GM12873 (cell line): ENCODE measurements at regions not wholly inside any gene's neighbourhood (a gene's known extent, or its start where the extent isn't known, plus 50 kb on each side); places are given as distances from the start of the nearest gene placed in this dataset.

Source experiments
- CTCF ChIP-seq: IDR thresholded peaks from 2 replicates; pipeline ENCODE4 v1.5.1; 2012; ENCODE audit warnings: low read depth, mild to moderate bottlenecking, moderate library complexity, low read length, control low read depth; ENCODE audit not compliant: insufficient read depth; ENCODE audit errors: missing control alignments

DNA sequence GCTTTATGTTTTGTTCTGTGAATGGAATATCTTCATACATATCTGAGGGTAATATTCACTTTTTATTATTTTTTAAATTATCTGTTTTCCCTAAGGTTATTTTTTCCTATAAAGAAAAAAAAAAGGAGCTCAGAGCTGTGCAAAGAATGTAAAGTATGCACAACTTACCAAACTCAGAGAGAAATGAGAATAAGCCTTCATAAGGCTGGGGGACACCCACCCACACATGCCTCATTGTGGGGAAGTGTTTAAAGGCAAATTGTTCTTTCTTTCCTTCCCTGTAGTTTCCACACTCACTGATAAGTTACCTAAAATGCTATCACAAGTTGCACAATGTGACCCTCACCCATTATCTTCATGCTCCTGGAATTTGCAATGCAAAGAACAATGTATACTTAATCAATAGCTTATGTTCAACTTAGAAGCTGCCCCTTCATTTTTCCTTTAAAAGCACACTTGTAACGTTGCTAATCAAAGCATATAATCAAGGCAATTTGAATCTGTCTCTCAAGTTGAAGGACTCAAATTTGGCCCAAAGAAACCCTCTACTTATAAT is 108.1 kb downstream of the GNAT3 start:
- no peak for TF ChIP-seq CTCF

DNA sequence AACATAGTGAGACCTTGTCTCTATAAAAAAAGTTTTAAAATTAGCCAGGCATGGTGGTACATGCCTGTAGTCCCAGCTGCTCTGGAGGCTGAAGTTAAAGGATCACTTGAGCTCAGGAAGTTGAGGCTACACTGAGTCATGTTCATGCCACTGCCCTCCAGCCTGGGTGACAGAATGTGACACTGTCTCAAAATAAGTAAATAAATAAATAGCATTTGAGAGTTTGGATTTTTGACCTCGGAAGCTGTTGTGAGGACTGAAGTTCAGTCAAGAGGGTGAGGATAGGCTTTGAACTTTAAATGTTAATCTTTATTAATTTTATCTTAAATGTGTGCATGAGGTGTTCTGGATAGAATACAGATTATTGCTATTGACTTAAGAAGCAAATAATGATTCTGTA is 110.2 kb downstream of the GNAT3 start:
- TF ChIP-seq CTCF: no peak

- no peak for TF ChIP-seq CTCF
Observed at GRCh38 chr7:80393786-80394185, 118.1 kb downstream of the GNAT3 start.

DNA sequence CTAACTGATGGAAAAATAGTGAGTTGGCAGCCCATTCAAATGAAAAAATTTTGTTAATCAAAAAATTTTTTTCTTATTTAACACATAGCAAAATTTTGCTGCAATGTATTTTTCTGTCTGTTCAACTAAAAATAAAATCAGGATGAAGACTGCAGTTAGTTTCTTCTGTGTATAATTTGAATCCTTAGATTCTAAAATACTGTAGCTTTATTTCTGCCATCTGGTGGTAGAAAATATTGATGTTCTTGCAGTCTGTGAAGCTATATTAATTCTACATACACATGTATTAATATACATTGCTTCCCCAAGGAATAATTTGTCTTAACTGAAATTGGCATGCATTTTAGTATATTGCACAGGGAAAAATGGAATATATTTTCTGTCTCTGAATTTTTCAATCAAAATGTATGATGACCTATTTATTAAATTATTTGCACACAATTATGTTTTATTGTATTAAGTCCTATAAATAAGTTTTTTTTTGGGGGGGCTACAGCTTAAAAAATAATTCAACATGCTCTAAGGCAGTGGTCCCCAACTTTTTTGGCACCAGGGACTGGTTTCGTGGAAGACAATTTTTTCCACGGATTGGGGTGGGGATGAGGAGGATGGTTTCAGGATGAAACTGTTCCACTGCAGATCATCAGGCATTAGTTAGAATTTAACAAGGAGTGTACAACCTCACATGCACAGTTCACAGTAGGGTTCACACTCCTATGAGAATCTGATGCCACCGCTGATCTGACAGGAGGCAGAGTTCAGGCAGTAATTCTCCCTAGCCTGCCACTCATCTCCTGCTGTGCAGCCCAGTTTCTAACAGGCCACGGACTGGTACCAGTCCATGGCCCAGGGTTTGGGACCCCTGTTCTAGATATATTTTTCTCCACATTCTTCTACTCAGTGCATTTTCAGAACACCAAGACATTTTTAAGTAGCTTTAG is 119.4 kb downstream of the GNAT3 start:
- peak; percentile 11 for TF ChIP-seq CTCF

DNA sequence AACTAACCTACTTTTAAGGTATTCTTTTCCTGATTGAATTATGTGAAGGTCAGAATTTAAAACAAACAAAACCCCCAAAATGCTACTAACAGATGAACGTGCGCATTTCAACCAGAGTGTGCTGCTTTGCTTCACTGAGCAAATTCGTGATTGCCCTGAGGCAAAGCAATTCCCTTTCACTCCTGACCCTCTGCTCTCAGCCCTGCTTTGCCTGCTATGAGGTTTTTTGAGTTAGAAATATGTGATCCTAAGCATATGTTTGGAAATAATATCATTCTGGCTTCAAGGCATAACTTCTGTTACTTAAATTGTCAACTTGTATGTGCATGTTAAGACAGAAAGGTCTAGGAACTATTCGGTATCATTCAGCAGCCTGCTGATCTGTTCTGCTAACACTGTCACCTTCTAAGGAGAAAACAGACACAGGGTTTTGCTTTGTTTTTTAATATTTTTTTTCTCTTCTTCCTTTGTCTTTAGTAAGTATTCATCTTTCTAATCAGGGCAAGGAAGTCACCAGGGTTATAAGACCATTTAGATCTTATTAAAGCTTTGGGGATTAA is 124.2 kb downstream of the GNAT3 start:
- TF ChIP-seq CTCF: no peak

- no peak for TF ChIP-seq CTCF
Observed at GRCh38 chr7:80386686-80387085, 125.2 kb downstream of the GNAT3 start.

DNA sequence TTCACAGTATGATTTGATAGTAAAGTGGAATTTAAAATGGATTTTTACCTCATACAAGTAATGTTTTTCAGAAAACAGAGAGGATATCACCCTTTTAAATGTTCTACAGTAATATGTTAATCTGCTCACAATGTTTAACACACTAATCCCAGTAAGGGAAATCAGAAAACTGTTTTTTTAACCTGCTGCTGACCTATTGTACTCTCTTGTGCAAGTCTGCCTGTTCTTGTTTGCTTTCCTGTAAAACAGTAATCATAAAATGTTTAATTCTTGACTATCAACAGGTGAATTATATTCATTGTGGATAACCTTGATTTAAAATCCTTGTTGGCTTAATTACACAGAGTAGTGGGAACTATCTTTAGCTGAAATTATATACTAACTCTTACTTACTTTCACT is 126.4 kb downstream of the GNAT3 start:
- TF ChIP-seq CTCF: no peak
